NCI-H1436 treated with DMSO at 0.1 percent for 48 hours (cell line): ENCODE measurements at regions not wholly inside any gene's neighbourhood (a gene's known extent, or its start where the extent isn't known, plus 50 kb on each side); places are given as distances from the start of the nearest gene placed in this dataset.

Experiments used
- DNase-seq: peaks from one replicate; lab custom pipeline; 2025; lab: John Stamatoyannopoulos, UW

- DNase-seq = no peak
Measured at GRCh38 chr1:232193451-232193783, 436.5 kb downstream of the SIPA1L2 start.

- no peak for DNase-seq
Measured at GRCh38 chr1:232192781-232193450, 437.0 kb downstream of the SIPA1L2 start.

- no peak for DNase-seq
Measured at GRCh38 chr1:232191560-232191959, 438.4 kb downstream of the SIPA1L2 start.

- DNase-seq = no peak
Measured at GRCh38 chr1:232188318-232188717, 441.6 kb downstream of the SIPA1L2 start.

- DNase-seq = no peak
Measured at GRCh38 chr1:232186931-232187330, 443.0 kb downstream of the SIPA1L2 start.

GRCh38 chr1:232184561-232185530 lies 445.1 kb downstream of the SIPA1L2 start:
- no peak for DNase-seq

GRCh38 chr1:232183802-232184201 lies 446.1 kb downstream of the SIPA1L2 start:
- DNase-seq = no peak

GRCh38 chr1:232183266-232183800 lies 446.6 kb downstream of the SIPA1L2 start:
- no peak for DNase-seq

- DNase-seq = no peak
Measured at GRCh38 chr1:232182236-232182635, 447.7 kb downstream of the SIPA1L2 start.

- no peak for DNase-seq
Measured at GRCh38 chr1:232180779-232181136, 449.2 kb downstream of the SIPA1L2 start.

GRCh38 chr1:232179896-232180778 lies 449.8 kb downstream of the SIPA1L2 start:
- DNase-seq = no peak

GRCh38 chr1:232178191-232178590 lies 451.7 kb downstream of the SIPA1L2 start:
- no peak for DNase-seq

- DNase-seq = no peak
Measured at GRCh38 chr1:232177438-232177837, 452.5 kb downstream of the SIPA1L2 start.

GRCh38 chr1:232176222-232176621 lies 453.7 kb downstream of the SIPA1L2 start:
- no peak for DNase-seq

GRCh38 chr1:232174306-232174705 lies 455.6 kb downstream of the SIPA1L2 start:
- no peak for DNase-seq

GRCh38 chr1:232172563-232172962 lies 457.4 kb downstream of the SIPA1L2 start:
- no peak for DNase-seq

GRCh38 chr1:232170909-232171308 lies 459.0 kb downstream of the SIPA1L2 start:
- no peak for DNase-seq

GRCh38 chr1:232169436-232169835 lies 460.5 kb downstream of the SIPA1L2 start:
- DNase-seq = no peak

GRCh38 chr1:232168508-232168907 lies 461.4 kb downstream of the SIPA1L2 start:
- no peak for DNase-seq

- no peak for DNase-seq
Measured at GRCh38 chr1:232166942-232167341, 463.0 kb downstream of the SIPA1L2 start.

GRCh38 chr1:232164078-232164963 lies 465.6 kb downstream of the SIPA1L2 start:
- no peak for DNase-seq
